SU-DHL-6 (cell line): ENCODE measurements at regions not wholly inside any gene's neighbourhood (a gene's known extent, or its start where the extent isn't known, plus 50 kb on each side); places are given as distances from the start of the nearest gene placed in this dataset.

Experiments used
- H2AFZ ChIP-seq: fragments of 200-600 bp; sonication (generic); 2 replicates; pipeline ENCODE4 v1.6.1; 2014; ENCODE audit warnings: low read depth, mild to moderate bottlenecking, moderate library complexity, mixed read lengths, antibody characterized with exemption, low read length; ENCODE audit not compliant: severe bottlenecking
- H3F3A ChIP-seq: fragments of 200-600 bp; shearing (Covaris generic); 2 replicates; pipeline ENCODE4 v1.6.0; 2016; ENCODE audit warnings: antibody characterized with exemption, mild to moderate bottlenecking; ENCODE audit not compliant: insufficient read depth
- H3K27ac ChIP-seq: fragments of 200-600 bp; sonication (generic); 2 replicates; pipeline ENCODE4 v1.5.1; 2016; ENCODE audit warnings: low read depth, mild to moderate bottlenecking, low read length, moderate library complexity, mixed read lengths
- H3K27me3 ChIP-seq: fragments of 200-600 bp; sonication (generic), shearing (Covaris generic); 2 replicates; pipeline ENCODE4 v1.6.0; 2014; ENCODE audit warnings: mild to moderate bottlenecking, low read length
- H3K36me3 ChIP-seq: fragments of 200-600 bp; sonication (generic); 2 replicates; pipeline ENCODE4 v1.6.1; 2014; ENCODE audit warnings: mild to moderate bottlenecking, low read length, mixed read lengths
- H3K4me2 ChIP-seq: fragments of 300-600, 200-600 bp; shearing (Covaris generic), sonication (generic); 2 replicates; pipeline ENCODE4 v1.6.0; 2014; ENCODE audit warnings: low read length, low read depth, mild to moderate bottlenecking; ENCODE audit not compliant: poor library complexity, severe bottlenecking
- H3K4me3 ChIP-seq: fragments of 200-600 bp; sonication (generic); 2 replicates; pipeline ENCODE4 v1.5.1; 2014; ENCODE audit warnings: antibody characterized with exemption, low read length, mild to moderate bottlenecking, mixed read lengths; ENCODE audit not compliant: insufficient read depth, poor library complexity, severe bottlenecking
- H3K79me2 ChIP-seq: fragments of 200-600 bp; sonication (generic); 2 replicates; pipeline ENCODE4 v1.6.1; 2014; ENCODE audit warnings: mild to moderate bottlenecking, low read length, moderate library complexity; ENCODE audit not compliant: insufficient read depth
- H3K9ac ChIP-seq: fragments of 200-600 bp; sonication (generic); 2 replicates; pipeline ENCODE4 v1.7.0; 2014; ENCODE audit warnings: mild to moderate bottlenecking, low read length
- H3K9me2 ChIP-seq: fragments of 200-600 bp; sonication (generic); replicated peaks from 2 replicates; pipeline ENCODE4 v1.6.1; 2014; ENCODE audit warnings: low read length; ENCODE audit not compliant: insufficient read depth
- H3K9me3 ChIP-seq: fragments of 200-600 bp; sonication (generic); 2 replicates; pipeline ENCODE4 v1.6.1; 2014; ENCODE audit warnings: low read length, mixed read lengths; ENCODE audit not compliant: insufficient read depth
- H4K20me1 ChIP-seq: fragments of 200-600 bp; sonication (generic); 2 replicates; pipeline ENCODE4 v1.6.1; 2014; ENCODE audit warnings: low read depth, mild to moderate bottlenecking, antibody characterized with exemption, low read length, moderate library complexity, mixed read lengths
- EZH2phosphoT487 ChIP-seq: fragments of 200-600 bp; sonication (generic), shearing (Covaris generic); conservative IDR thresholded peaks from 2 replicates; pipeline ENCODE4 v1.6.1; 2018; ENCODE audit warnings: mild to moderate bottlenecking, antibody characterized with exemption, low read length, moderate library complexity, mixed read lengths
- TF ChIP-seq, protein P1 (sequence below): fragments of 200-600 bp; sonication (generic); IDR thresholded peaks from one replicate; pipeline ENCODE4 v1.5.1; 2017; ENCODE audit warnings: antibody characterized with exemption, mild to moderate bottlenecking, low read length, moderate library complexity; ENCODE audit not compliant: insufficient read depth, poor library complexity, severe bottlenecking

DNA sequence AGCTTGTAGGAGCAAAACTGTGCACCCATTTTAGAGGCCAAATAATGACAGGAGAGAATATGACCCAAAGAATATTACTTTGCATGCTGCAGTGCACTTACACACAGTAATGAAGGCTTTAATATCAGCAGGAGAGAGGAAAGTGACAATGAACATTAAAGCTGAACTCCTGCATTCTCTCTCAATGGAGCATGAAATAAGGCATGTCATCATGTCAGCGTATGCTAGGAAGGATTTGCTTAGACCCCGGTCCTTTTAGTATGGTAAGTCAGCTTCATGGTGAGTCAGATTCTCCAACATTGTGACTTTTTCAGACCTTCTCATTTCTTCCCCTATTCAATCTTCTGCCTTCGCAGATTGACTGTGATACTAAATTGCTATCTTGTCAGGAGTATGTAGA lies 210.7 kb upstream of the TMPRSS15 start:
- no peak overlapping the region for H3K4me2 ChIP-seq
- H3K27me3 ChIP-seq = no peaks in the 10 kb centered on the region
- H3K9ac ChIP-seq = no peak overlapping the region
- TF ChIP-seq, protein P1, sequence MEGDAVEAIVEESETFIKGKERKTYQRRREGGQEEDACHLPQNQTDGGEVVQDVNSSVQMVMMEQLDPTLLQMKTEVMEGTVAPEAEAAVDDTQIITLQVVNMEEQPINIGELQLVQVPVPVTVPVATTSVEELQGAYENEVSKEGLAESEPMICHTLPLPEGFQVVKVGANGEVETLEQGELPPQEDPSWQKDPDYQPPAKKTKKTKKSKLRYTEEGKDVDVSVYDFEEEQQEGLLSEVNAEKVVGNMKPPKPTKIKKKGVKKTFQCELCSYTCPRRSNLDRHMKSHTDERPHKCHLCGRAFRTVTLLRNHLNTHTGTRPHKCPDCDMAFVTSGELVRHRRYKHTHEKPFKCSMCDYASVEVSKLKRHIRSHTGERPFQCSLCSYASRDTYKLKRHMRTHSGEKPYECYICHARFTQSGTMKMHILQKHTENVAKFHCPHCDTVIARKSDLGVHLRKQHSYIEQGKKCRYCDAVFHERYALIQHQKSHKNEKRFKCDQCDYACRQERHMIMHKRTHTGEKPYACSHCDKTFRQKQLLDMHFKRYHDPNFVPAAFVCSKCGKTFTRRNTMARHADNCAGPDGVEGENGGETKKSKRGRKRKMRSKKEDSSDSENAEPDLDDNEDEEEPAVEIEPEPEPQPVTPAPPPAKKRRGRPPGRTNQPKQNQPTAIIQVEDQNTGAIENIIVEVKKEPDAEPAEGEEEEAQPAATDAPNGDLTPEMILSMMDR = no peak
- no peak for TF ChIP-seq EZH2phosphoT487
- H3K4me3 ChIP-seq = no peak overlapping the region
- no peaks in the 10 kb centered on the region for H3K9me3 ChIP-seq
- H3K36me3 ChIP-seq = no peaks in the 10 kb centered on the region
- H3K79me2 ChIP-seq = no peaks in the 10 kb centered on the region
- H4K20me1 ChIP-seq = no peaks in the 10 kb centered on the region
- H3K27ac ChIP-seq = no peak overlapping the region
- no peaks in the 10 kb centered on the region for H3K9me2 ChIP-seq
- H2AFZ ChIP-seq = no peak overlapping the region
- H3F3A ChIP-seq = no peaks in the 10 kb centered on the region

DNA sequence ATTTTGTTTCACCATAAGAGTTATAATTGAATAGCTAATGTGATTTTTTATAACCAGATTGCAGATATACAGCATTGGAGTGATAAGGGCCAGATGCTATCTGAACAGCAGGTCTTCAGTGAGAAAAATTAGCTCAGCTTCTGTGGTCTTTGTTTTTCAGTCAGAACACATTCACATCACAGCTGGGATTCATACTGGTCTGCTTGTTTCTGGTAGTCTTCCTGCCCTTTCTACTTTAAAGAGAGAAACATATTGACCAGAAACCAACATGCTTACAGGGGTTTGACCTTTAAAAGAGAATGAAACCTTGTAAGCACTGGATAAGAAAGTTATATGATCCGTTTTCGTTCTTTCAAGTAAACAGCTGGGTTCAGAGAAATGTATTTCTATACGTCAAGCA lies 213.7 kb upstream of the TMPRSS15 start:
- H3K9me2 ChIP-seq = no peaks in the 10 kb centered on the region
- H3K79me2 ChIP-seq = no peaks in the 10 kb centered on the region
- H4K20me1 ChIP-seq = no peaks in the 10 kb centered on the region
- H3K9me3 ChIP-seq = no peaks in the 10 kb centered on the region
- H3K36me3 ChIP-seq = no peaks in the 10 kb centered on the region
- TF ChIP-seq EZH2phosphoT487 = no peak
- TF ChIP-seq, protein P1 = no peak
- H2AFZ ChIP-seq = no peak overlapping the region
- H3K27me3 ChIP-seq = no peaks in the 10 kb centered on the region
- H3K27ac ChIP-seq = no peak overlapping the region
- no peak overlapping the region for H3K4me3 ChIP-seq
- H3K4me2 ChIP-seq = no peak overlapping the region
- no peaks in the 10 kb centered on the region for H3F3A ChIP-seq
- no peak overlapping the region for H3K9ac ChIP-seq

DNA sequence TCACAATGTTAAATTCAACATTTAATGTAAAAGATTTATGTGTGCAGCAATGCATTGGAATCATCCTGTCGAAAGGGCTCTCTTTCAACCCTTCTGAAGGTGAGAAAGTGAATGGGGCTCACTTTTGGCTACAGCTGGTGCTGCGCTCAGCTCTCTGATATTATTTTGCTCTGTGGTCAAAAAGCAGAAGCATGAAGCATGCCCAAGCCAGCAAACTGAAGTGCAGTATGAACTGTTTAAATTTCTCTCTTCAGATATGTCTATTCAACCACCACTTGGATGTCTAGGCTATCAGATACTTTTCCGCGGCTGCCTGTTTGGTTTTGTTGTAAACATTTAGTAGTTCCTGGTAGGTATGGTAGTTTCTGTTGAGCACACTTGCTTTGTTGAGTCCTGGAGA lies 216.9 kb upstream of the TMPRSS15 start:
- no peaks in the 10 kb centered on the region for H3K36me3 ChIP-seq
- H3K4me3 ChIP-seq = no peak overlapping the region
- no peak overlapping the region for H2AFZ ChIP-seq
- H3K4me2 ChIP-seq = no peak overlapping the region
- no peaks in the 10 kb centered on the region for H3F3A ChIP-seq
- no peaks in the 10 kb centered on the region for H4K20me1 ChIP-seq
- no peak overlapping the region for H3K27ac ChIP-seq
- H3K9me2 ChIP-seq = no peaks in the 10 kb centered on the region
- H3K27me3 ChIP-seq = no peaks in the 10 kb centered on the region
- no peak for TF ChIP-seq EZH2phosphoT487
- TF ChIP-seq, protein P1 = no peak
- H3K9me3 ChIP-seq = no peaks in the 10 kb centered on the region
- H3K79me2 ChIP-seq = no peaks in the 10 kb centered on the region
- H3K9ac ChIP-seq = no peak overlapping the region

DNA sequence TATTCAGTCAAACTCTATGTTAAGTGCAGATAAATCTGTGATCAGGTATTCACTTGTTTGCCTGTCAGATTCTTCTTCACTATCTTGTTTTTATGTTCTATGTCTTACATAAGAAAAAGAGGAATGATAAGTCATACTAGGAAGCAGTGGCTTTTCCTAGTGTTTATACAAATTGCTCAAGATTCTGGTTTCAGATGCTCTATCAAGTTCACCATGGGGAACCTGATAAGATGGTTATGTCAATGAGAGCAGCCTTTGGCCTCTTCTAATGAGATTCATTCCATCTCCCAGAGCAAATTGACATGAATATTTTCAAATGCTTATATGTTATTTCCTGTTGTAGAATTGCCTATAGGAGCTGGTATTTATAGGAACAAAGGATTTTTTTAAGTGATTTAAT lies 218.8 kb upstream of the TMPRSS15 start:
- TF ChIP-seq EZH2phosphoT487 = no peak
- TF ChIP-seq, protein P1 = no peak
- H3F3A ChIP-seq = no peaks in the 10 kb centered on the region
- H3K4me3 ChIP-seq = no peak overlapping the region
- no peaks in the 10 kb centered on the region for H4K20me1 ChIP-seq
- no peaks in the 10 kb centered on the region for H3K9me2 ChIP-seq
- H3K27ac ChIP-seq = no peak overlapping the region
- H3K27me3 ChIP-seq = no peaks in the 10 kb centered on the region
- no peak overlapping the region for H2AFZ ChIP-seq
- H3K9ac ChIP-seq = no peak overlapping the region
- H3K4me2 ChIP-seq = no peak overlapping the region
- H3K9me3 ChIP-seq = no peaks in the 10 kb centered on the region
- no peaks in the 10 kb centered on the region for H3K79me2 ChIP-seq
- no peaks in the 10 kb centered on the region for H3K36me3 ChIP-seq
